Progenitor cell of endocrine pancreas (in vitro differentiated cells): ENCODE measurements at regions not wholly inside any gene's neighbourhood (a gene's known extent, or its start where the extent isn't known, plus 50 kb on each side); places are given as distances from the start of the nearest gene placed in this dataset.
A peak's percentile ranks its signal among the peaks of the same experiment; 100 is the strongest.

Experiments used
- DNase-seq: peaks from one replicate; pipeline ENCODE4 v3.0.0; 2021; ENCODE audit warnings: low spot score; ENCODE audit not compliant: unreplicated experiment
- H3K27ac Mint-ChIP-seq: 2 replicates; pipeline ENCODE4 v1.8.0; 2021; ENCODE audit warnings: mild to moderate bottlenecking, moderate library complexity, mixed read lengths
- H3K27me3 Mint-ChIP-seq: 2 replicates; pipeline ENCODE4 v1.8.0; 2021; ENCODE audit warnings: mixed read lengths
- H3K36me3 Mint-ChIP-seq: 2 replicates; pipeline ENCODE4 v1.8.0; 2022; ENCODE audit warnings: mixed read lengths; ENCODE audit not compliant: insufficient read depth
- H3K4me1 Mint-ChIP-seq: 2 replicates; pipeline ENCODE4 v1.8.0; 2021; ENCODE audit warnings: low read depth, mixed read lengths
- H3K4me3 Mint-ChIP-seq: 2 replicates; pipeline ENCODE4 v1.8.0; 2021; ENCODE audit warnings: low read depth, mild to moderate bottlenecking, moderate library complexity, mixed read lengths
- H3K9me3 Mint-ChIP-seq: 2 replicates; pipeline ENCODE4 v1.8.0; 2021; ENCODE audit warnings: low read depth, mixed read lengths
- CTCF ChIP-seq: fragments of 200-600 bp; sonication (generic); IDR thresholded peaks from one replicate; pipeline ENCODE4 v1.5.0; 2021; ENCODE audit warnings: antibody characterized with exemption, mild to moderate bottlenecking; ENCODE audit not compliant: unreplicated experiment

- Mint-ChIP-seq H3K4me3 (no peak overlapping the region), H3K4me1 (no peaks in the 10 kb centered on the region), H3K9me3 (no peaks in the 10 kb centered on the region), H3K27ac (no peak overlapping the region), H3K27me3 (peaks cover 34% of the 10 kb centered on the region), H3K36me3 (no peaks in the 10 kb centered on the region)
- DNase-seq = no peak
- TF ChIP-seq CTCF = no peak
Observed at GRCh38 chr1:4052657-4053056, 152.6 kb upstream of the C1orf174 start.

- H3K27ac Mint-ChIP-seq = no peak overlapping the region
- no peak for DNase-seq
- TF ChIP-seq CTCF = no peak
Observed at GRCh38 chr1:4053160-4053748, 153.2 kb upstream of the C1orf174 start.

GRCh38 chr1:4053774-4054173 lies 153.7 kb upstream of the C1orf174 start:
- no peak overlapping the region for H3K27ac Mint-ChIP-seq
- no peaks in the 10 kb centered on the region for H3K9me3 Mint-ChIP-seq
- H3K27me3 Mint-ChIP-seq = peaks cover 28% of the 10 kb centered on the region
- H3K4me3 Mint-ChIP-seq = no peak overlapping the region
- TF ChIP-seq CTCF = no peak
- H3K4me1 Mint-ChIP-seq = no peaks in the 10 kb centered on the region
- H3K36me3 Mint-ChIP-seq = no peaks in the 10 kb centered on the region
- DNase-seq = no peak

More at GRCh38 chr1:4053160-4053748, 153.2 kb upstream of the C1orf174 start:
- Mint-ChIP-seq H3K4me3 (no peak overlapping the region), H3K9me3 (no peaks in the 10 kb centered on the region), H3K27me3 (peaks cover 30% of the 10 kb centered on the region), H3K36me3 (no peaks in the 10 kb centered on the region), H3K4me1 (no peaks in the 10 kb centered on the region)

GRCh38 chr1:4055294-4055967 lies 155.4 kb upstream of the C1orf174 start:
- no peak for TF ChIP-seq CTCF
- no peak for DNase-seq
- Mint-ChIP-seq H3K4me3 (no peak overlapping the region), H3K4me1 (no peaks in the 10 kb centered on the region), H3K9me3 (no peaks in the 10 kb centered on the region), H3K27ac (peak overlapping the region; percentile 83), H3K36me3 (no peaks in the 10 kb centered on the region), H3K27me3 (peaks cover 21% of the 10 kb centered on the region)

GRCh38 chr1:4056422-4056821 lies 156.3 kb upstream of the C1orf174 start:
- no peak overlapping the region for H3K4me3 Mint-ChIP-seq
- H3K27ac Mint-ChIP-seq = no peak overlapping the region
- H3K4me1 Mint-ChIP-seq = no peaks in the 10 kb centered on the region
- DNase-seq = no peak
- H3K27me3 Mint-ChIP-seq = peaks cover 21% of the 10 kb centered on the region
- H3K9me3 Mint-ChIP-seq = no peaks in the 10 kb centered on the region
- no peak for TF ChIP-seq CTCF
- H3K36me3 Mint-ChIP-seq = no peaks in the 10 kb centered on the region
